Uterus (tissue), 2 donors: ENCODE measurements at regions not wholly inside any gene's neighbourhood (a gene's known extent, or its start where the extent isn't known, plus 50 kb on each side); places are given as distances from the start of the nearest gene placed in this dataset.

ENCODE experiments used
- POLR2A ChIP-seq, 2 donors: fragments of 450-650 bp; IDR thresholded peaks; one replicate each; pipeline ENCODE4 v1.6.1; 2016; ENCODE audit warnings: antibody characterized with exemption in 2 of 2, mild to moderate bottlenecking in 1 of 2, moderate library complexity in 1 of 2
- TF ChIP-seq, protein P1 (sequence below), 4 experiments: fragments of 200-600 bp in 2 of 4; fragments of 450-650 bp in 2 of 4; sonication (generic) in 2 of 4; IDR thresholded peaks; one replicate each; pipeline ENCODE4 v1.5.1; 2016 to 2019; ENCODE audit warnings: antibody characterized with exemption in 4 of 4, mild to moderate bottlenecking in 2 of 4, moderate library complexity in 1 of 4

DNA sequence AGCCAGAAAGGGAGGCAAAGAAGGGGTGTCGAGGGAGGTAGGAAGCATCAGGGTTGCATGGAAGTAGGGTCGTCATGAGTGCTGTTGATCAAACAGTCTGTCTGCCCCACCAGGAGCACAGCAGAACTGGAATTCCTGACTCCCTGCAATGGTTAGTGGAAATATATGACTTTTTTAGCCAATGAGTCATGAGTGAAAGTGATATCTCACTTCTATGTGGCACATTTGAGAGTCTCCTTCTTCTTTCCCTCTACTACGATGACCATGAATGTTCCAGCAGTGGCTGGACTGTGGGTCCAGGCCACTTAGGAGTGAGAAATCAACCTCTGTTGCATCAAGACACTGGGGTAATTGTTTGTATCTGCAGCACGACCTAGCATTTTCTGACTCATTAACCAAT is 199.5 kb downstream of the TTC32 start:
- TF ChIP-seq POLR2A (IDR thresholded peaks at IDR 0.05): no peak
- TF ChIP-seq, protein P1, sequence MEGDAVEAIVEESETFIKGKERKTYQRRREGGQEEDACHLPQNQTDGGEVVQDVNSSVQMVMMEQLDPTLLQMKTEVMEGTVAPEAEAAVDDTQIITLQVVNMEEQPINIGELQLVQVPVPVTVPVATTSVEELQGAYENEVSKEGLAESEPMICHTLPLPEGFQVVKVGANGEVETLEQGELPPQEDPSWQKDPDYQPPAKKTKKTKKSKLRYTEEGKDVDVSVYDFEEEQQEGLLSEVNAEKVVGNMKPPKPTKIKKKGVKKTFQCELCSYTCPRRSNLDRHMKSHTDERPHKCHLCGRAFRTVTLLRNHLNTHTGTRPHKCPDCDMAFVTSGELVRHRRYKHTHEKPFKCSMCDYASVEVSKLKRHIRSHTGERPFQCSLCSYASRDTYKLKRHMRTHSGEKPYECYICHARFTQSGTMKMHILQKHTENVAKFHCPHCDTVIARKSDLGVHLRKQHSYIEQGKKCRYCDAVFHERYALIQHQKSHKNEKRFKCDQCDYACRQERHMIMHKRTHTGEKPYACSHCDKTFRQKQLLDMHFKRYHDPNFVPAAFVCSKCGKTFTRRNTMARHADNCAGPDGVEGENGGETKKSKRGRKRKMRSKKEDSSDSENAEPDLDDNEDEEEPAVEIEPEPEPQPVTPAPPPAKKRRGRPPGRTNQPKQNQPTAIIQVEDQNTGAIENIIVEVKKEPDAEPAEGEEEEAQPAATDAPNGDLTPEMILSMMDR (IDR thresholded peaks at IDR 0.05): no peak
